OCI-LY3 (cell line): ENCODE measurements at regions not wholly inside any gene's neighbourhood (a gene's known extent, or its start where the extent isn't known, plus 50 kb on each side); places are given as distances from the start of the nearest gene placed in this dataset.

ENCODE experiments used
- H2AFZ ChIP-seq: fragments of 200-600, 300-600 bp; shearing (Covaris generic); 2 replicates; pipeline ENCODE4 v1.6.0; 2014; ENCODE audit warnings: antibody characterized with exemption, low read depth, low read length
- H3K27ac ChIP-seq: fragments of 200-600, 300-600 bp; sonication (generic); 2 replicates; pipeline ENCODE4 v1.5.1; 2014; ENCODE audit warnings: mild to moderate bottlenecking, low read length, moderate library complexity, mixed read lengths
- H3K27me3 ChIP-seq: fragments of 200-600, 300-600 bp; sonication (generic); 2 replicates; pipeline ENCODE4 v1.6.1; 2014; ENCODE audit warnings: low read depth, low read length, mixed read lengths
- H3K36me3 ChIP-seq: fragments of 200-600, 300-600 bp; sonication (generic); replicated peaks from 2 replicates; pipeline ENCODE3; 2014; ENCODE audit warnings: low read depth, low read length, mixed read lengths
- H3K4me1 ChIP-seq: fragments of 300-600, 200-600 bp; sonication (generic); 2 replicates; pipeline ENCODE4 v1.6.1; 2014; ENCODE audit warnings: low read length, mixed read lengths
- H3K4me2 ChIP-seq: fragments of 200-600, 300-600 bp; sonication (generic); 2 replicates; pipeline ENCODE4 v1.6.1; 2014; ENCODE audit warnings: low read length, mixed read lengths
- H3K4me3 ChIP-seq: fragments of 300-600, 200-600 bp; sonication (generic); 2 replicates; pipeline ENCODE4 v1.5.1; 2014; ENCODE audit warnings: antibody characterized with exemption, mild to moderate bottlenecking, low read length, moderate library complexity
- H3K79me2 ChIP-seq: fragments of 300-600, 200-600 bp; shearing (Covaris generic); 2 replicates; pipeline ENCODE4 v1.6.1; 2014; ENCODE audit warnings: mild to moderate bottlenecking, low read length, mixed read lengths
- H3K9ac ChIP-seq: fragments of 300-600, 200-600 bp; shearing (Covaris generic); 2 replicates; pipeline ENCODE4 v1.6.0; 2014; ENCODE audit warnings: mild to moderate bottlenecking, low read length, moderate library complexity
- H3K9me3 ChIP-seq: fragments of 200-600, 300-600 bp; shearing (Covaris generic); 2 replicates; pipeline ENCODE4 v1.6.1; 2014; ENCODE audit warnings: low read length, mixed read lengths; ENCODE audit not compliant: insufficient read depth
- H4K20me1 ChIP-seq: fragments of 200-600, 300-600 bp; sonication (generic); 2 replicates; pipeline ENCODE4 v1.6.1; 2016; ENCODE audit warnings: low read length, mixed read lengths; ENCODE audit not compliant: insufficient read depth
- EZH2phosphoT487 ChIP-seq: fragments of 200-600 bp; shearing (Covaris generic); IDR thresholded peaks from 2 replicates; pipeline ENCODE4 v1.6.1; 2018; ENCODE audit warnings: antibody characterized with exemption, mixed run types, low read depth
- TF ChIP-seq, protein P1 (sequence below): fragments of 200-600, 300-600 bp; sonication (generic); IDR thresholded peaks from 2 replicates; pipeline ENCODE4 v1.5.1; 2014; ENCODE audit warnings: antibody characterized with exemption, low read length, low read depth

- Histone ChIP-seq H3K4me1 (peaks cover 13% of the 10 kb centered on the region), H3K27ac (no peak overlapping the region), H3K27me3 (0 out of 2 replicates have a peak, but pooled peaks cover 3% of the 10 kb centered on the region), H3K4me3 (no peak overlapping the region), H4K20me1 (no peaks in the 10 kb centered on the region), H3K9ac (no peak overlapping the region), H3K9me3 (no peaks in the 10 kb centered on the region), H3K79me2 (no peaks in the 10 kb centered on the region), H2AFZ (no peak overlapping the region), H3K4me2 (no peak overlapping the region), H3K36me3 (no peaks in the 10 kb centered on the region)
- TF ChIP-seq, protein P1, sequence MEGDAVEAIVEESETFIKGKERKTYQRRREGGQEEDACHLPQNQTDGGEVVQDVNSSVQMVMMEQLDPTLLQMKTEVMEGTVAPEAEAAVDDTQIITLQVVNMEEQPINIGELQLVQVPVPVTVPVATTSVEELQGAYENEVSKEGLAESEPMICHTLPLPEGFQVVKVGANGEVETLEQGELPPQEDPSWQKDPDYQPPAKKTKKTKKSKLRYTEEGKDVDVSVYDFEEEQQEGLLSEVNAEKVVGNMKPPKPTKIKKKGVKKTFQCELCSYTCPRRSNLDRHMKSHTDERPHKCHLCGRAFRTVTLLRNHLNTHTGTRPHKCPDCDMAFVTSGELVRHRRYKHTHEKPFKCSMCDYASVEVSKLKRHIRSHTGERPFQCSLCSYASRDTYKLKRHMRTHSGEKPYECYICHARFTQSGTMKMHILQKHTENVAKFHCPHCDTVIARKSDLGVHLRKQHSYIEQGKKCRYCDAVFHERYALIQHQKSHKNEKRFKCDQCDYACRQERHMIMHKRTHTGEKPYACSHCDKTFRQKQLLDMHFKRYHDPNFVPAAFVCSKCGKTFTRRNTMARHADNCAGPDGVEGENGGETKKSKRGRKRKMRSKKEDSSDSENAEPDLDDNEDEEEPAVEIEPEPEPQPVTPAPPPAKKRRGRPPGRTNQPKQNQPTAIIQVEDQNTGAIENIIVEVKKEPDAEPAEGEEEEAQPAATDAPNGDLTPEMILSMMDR: no peak
- no peak for TF ChIP-seq EZH2phosphoT487
These were observed 229.7 kb upstream of the SPRED2 start for GRCh38 chr2:65661980-65662653.

GRCh38 chr2:65660340-65660739 lies 227.9 kb upstream of the SPRED2 start:
- H3K4me3 ChIP-seq: no peak overlapping the region
- no peak overlapping the region for H3K4me2 ChIP-seq
- 0 out of 2 replicates have a peak, but pooled peaks cover 5% of the 10 kb centered on the region for H3K27me3 ChIP-seq
- H3K9me3 ChIP-seq: no peaks in the 10 kb centered on the region
- no peaks in the 10 kb centered on the region for H3K36me3 ChIP-seq
- H3K79me2 ChIP-seq: no peaks in the 10 kb centered on the region
- H3K4me1 ChIP-seq: no peaks in the 10 kb centered on the region
- H2AFZ ChIP-seq: no peak overlapping the region
- H3K9ac ChIP-seq: no peak overlapping the region
- no peak overlapping the region for H3K27ac ChIP-seq
- no peaks in the 10 kb centered on the region for H4K20me1 ChIP-seq
- TF ChIP-seq, protein P1: no peak
- no peak for TF ChIP-seq EZH2phosphoT487

DNA sequence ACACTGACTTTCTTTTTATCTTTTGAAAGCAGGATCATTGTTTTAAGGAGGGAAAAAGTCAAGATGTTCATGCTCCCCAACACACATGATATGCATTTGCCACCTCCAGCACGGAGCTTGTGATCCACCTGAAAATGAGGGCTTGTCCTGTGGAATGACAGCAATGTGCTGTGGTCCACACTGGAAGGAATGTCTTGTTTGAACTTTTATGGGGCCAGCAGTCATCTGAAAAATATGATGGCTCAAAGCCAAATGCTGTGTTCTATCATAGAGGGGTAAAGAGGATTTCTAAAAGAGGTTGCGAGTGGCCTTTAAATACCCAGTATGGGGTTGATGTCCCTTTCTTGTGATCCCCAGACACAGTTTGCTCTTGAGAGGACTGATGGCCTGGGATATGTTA lies 226.5 kb upstream of the SPRED2 start:
- H4K20me1 ChIP-seq: no peaks in the 10 kb centered on the region
- H3K27me3 ChIP-seq: 0 out of 2 replicates have a peak, but pooled peaks cover 5% of the 10 kb centered on the region
- H3K79me2 ChIP-seq: no peaks in the 10 kb centered on the region
- H2AFZ ChIP-seq: no peak overlapping the region
- H3K4me3 ChIP-seq: no peak overlapping the region
- TF ChIP-seq EZH2phosphoT487: no peak
- TF ChIP-seq, protein P1: no peak
- H3K9ac ChIP-seq: no peak overlapping the region
- no peaks in the 10 kb centered on the region for H3K36me3 ChIP-seq
- no peak overlapping the region for H3K27ac ChIP-seq
- no peaks in the 10 kb centered on the region for H3K9me3 ChIP-seq
- no peak overlapping the region for H3K4me2 ChIP-seq
- no peaks in the 10 kb centered on the region for H3K4me1 ChIP-seq

DNA sequence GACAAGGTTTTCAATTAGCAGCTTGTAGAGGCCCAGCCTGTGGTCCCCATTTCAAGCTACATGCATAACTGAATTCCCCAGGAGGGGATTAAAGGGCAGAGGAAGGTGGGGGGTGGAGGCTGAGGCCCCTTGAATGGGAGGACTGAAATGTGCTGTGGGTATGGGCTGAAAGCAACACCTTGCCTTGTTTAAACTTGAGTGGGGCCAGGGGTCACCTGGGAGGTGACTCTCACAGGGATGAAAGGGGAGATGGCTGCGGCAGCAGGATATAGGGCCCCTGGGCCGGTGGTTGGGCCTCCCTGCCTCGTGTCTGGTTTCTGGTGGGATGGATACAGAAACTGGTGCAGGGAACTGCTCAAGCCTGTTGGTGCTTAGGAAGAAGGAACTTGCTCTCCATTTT lies 225.9 kb upstream of the SPRED2 start:
- no peaks in the 10 kb centered on the region for H3K4me1 ChIP-seq
- no peak overlapping the region for H3K27ac ChIP-seq
- no peak overlapping the region for H2AFZ ChIP-seq
- H3K9ac ChIP-seq: no peak overlapping the region
- 0 out of 2 replicates have a peak, but pooled peaks cover 5% of the 10 kb centered on the region for H3K27me3 ChIP-seq
- no peak overlapping the region for H3K4me2 ChIP-seq
- no peaks in the 10 kb centered on the region for H3K79me2 ChIP-seq
- H3K36me3 ChIP-seq: no peaks in the 10 kb centered on the region
- H4K20me1 ChIP-seq: no peaks in the 10 kb centered on the region
- no peak overlapping the region for H3K4me3 ChIP-seq
- no peak for TF ChIP-seq EZH2phosphoT487
- TF ChIP-seq, protein P1: no peak
- no peaks in the 10 kb centered on the region for H3K9me3 ChIP-seq
